Activated CD8-positive, alpha-beta memory T cell treated with anti-CD3 and anti-CD28 coated beads for 1 hour (primary cell): ENCODE measurements at regions not wholly inside any gene's neighbourhood (a gene's known extent, or its start where the extent isn't known, plus 50 kb on each side); places are given as distances from the start of the nearest gene placed in this dataset.

Experiments
- DNase-seq, 2 donors: peaks; one replicate each; pipeline ENCODE4 v3.0.0-alpha.2; 2020; ENCODE audit warnings: low read depth in 1 of 2; ENCODE audit errors: extremely low read depth in 1 of 2

GRCh38 chr3:14286887-14287500 is 108.4 kb downstream of the LSM3 start:
- DNase-seq = no peak

- DNase-seq = no peak
These were observed 109.7 kb downstream of the LSM3 start for GRCh38 chr3:14288177-14288788.

GRCh38 chr3:14288833-14289451 is 110.3 kb downstream of the LSM3 start:
- no peak for DNase-seq

GRCh38 chr3:14289590-14290461 is 111.2 kb downstream of the LSM3 start:
- no peak for DNase-seq

GRCh38 chr3:14290631-14291385 is 111.6 kb upstream of the SLC6A6 start:
- no peak for DNase-seq

- no peak for DNase-seq
These were observed 107.4 kb upstream of the SLC6A6 start for GRCh38 chr3:14295037-14295436.

GRCh38 chr3:14295801-14296200 is 106.6 kb upstream of the SLC6A6 start:
- no peak for DNase-seq

GRCh38 chr3:14297305-14297704 is 105.1 kb upstream of the SLC6A6 start:
- no peak for DNase-seq

- no peak for DNase-seq
These were observed 104.6 kb upstream of the SLC6A6 start for GRCh38 chr3:14297784-14298236.

GRCh38 chr3:14298442-14298841 is 104.0 kb upstream of the SLC6A6 start:
- no peak for DNase-seq

GRCh38 chr3:14298991-14299555 is 103.3 kb upstream of the SLC6A6 start:
- no peak for DNase-seq

- no peak for DNase-seq
These were observed 102.6 kb upstream of the SLC6A6 start for GRCh38 chr3:14299767-14300166.

GRCh38 chr3:14300721-14301399 is 101.5 kb upstream of the SLC6A6 start:
- no peak for DNase-seq

- DNase-seq = no peak
These were observed 100.8 kb upstream of the SLC6A6 start for GRCh38 chr3:14301558-14301957.

GRCh38 chr3:14303336-14304100 is 98.9 kb upstream of the SLC6A6 start:
- DNase-seq = no peak

- no peak for DNase-seq
These were observed 98.0 kb upstream of the SLC6A6 start for GRCh38 chr3:14304101-14305045.

- no peak for DNase-seq
These were observed 97.1 kb upstream of the SLC6A6 start for GRCh38 chr3:14305324-14305723.

GRCh38 chr3:14306142-14306541 is 96.3 kb upstream of the SLC6A6 start:
- DNase-seq = no peak
